ENCODE measurements at regions not wholly inside any gene's neighbourhood (a gene's known extent, or its start where the extent isn't known, plus 50 kb on each side); places are given as distances from the start of the nearest gene placed in this dataset.

GRCh38 chr6:132887204-132887603 lies 72.8 kb downstream of the RPS12 start:
- Histone ChIP-seq H4K20me1 (replicated peaks; ENCODE audit: control insufficient read depth, extremely low read depth, insufficient read depth, low read length) (no peaks in the 10 kb centered on the region), H3K27me3 (ENCODE audit: control insufficient read depth in 2 of 2, insufficient read depth in 2 of 2, low read length in 2 of 2) (no peaks in the 10 kb centered on the region), H3K4me3 (replicated peaks in 1 of 3; ENCODE audit: insufficient read depth in 1 of 3, low read depth in 1 of 3, low read length in 3 of 3) (no peak overlapping the region), H3K79me2 (ENCODE audit: control insufficient read depth, insufficient read depth, low read length) (no peaks in the 10 kb centered on the region), H3K27ac (ENCODE audit: insufficient read depth, low read depth, low read length) (no peak overlapping the region), H3K9ac (replicated peaks; ENCODE audit: extremely low read depth, insufficient read depth, low read length) (no peak overlapping the region), H3K4me1 (ENCODE audit: control insufficient read depth, extremely low read depth, insufficient read depth, low read length) (no peaks in the 10 kb centered on the region), H2AFZ (ENCODE audit: low read depth, low read length) (no peak overlapping the region), H3K4me2 (ENCODE audit: insufficient read depth, low read length) (no peak overlapping the region), H3K9me3 (replicated peaks; ENCODE audit: control insufficient read depth, insufficient read depth, low read length) (no peaks in the 10 kb centered on the region), H3K36me3 (ENCODE audit: control insufficient read depth in 2 of 2, extremely low read depth in 1 of 2, insufficient read depth in 2 of 2, low read length in 2 of 2) (no peaks in the 10 kb centered on the region), H3K9me1 (replicated peaks; ENCODE audit: control insufficient read depth, extremely low read depth, insufficient read depth, low read length) (no peaks in the 10 kb centered on the region)
- dilution Hi-C loops (cut with MboI; ENCODE audit: extremely low pct_ligation_motif_present, low sequenced_read_pairs) (no loop called here), intact Hi-C loops (cut with micrococcal nuclease) (no loop called here)
- ChIA-PET POLR2A (no interaction called here), CTCF (no interaction called here)
- no TSS peak for BruUV-seq (replicated peaks)
- FAIRE-seq: no peak
- DNase-seq (ENCODE audit: low read depth, low spot score): no peak
- TF ChIP-seq FOS (IDR thresholded peaks at IDR 0.05; ENCODE audit: borderline replicate concordance, insufficient read depth, low read length) (no peak), POLR2AphosphoS5 (IDR thresholded peaks at IDR 0.05; ENCODE audit: insufficient read depth, low read depth, low read length) (no peak), POLR2A (IDR thresholded peaks at IDR 0.05; ENCODE audit: low read depth, low read length) (no peak), GATA2 (IDR thresholded peaks at IDR 0.05; ENCODE audit: insufficient read depth, insufficient read length, low read depth, low read length) (no peak), JUN (IDR thresholded peaks at IDR 0.05; ENCODE audit: borderline replicate concordance, insufficient read depth, insufficient read length, low read depth) (no peak)

- dilution Hi-C loops (cut with MboI; ENCODE audit: extremely low pct_ligation_motif_present, low sequenced_read_pairs): no loop called here
- CTCF ChIA-PET: no interaction called here
- Histone ChIP-seq H3K4me1 (ENCODE audit: control insufficient read depth, extremely low read depth, insufficient read depth, low read length) (no peaks in the 10 kb centered on the region), H3K9ac (replicated peaks; ENCODE audit: extremely low read depth, insufficient read depth, low read length) (no peak overlapping the region), H3K4me2 (ENCODE audit: insufficient read depth, low read length) (no peak overlapping the region), H3K4me3 (replicated peaks in 1 of 3; ENCODE audit: insufficient read depth in 1 of 3, low read depth in 1 of 3, low read length in 3 of 3) (no peak overlapping the region), H4K20me1 (replicated peaks; ENCODE audit: control insufficient read depth, extremely low read depth, insufficient read depth, low read length) (no peaks in the 10 kb centered on the region), H3K79me2 (ENCODE audit: control insufficient read depth, insufficient read depth, low read length) (no peaks in the 10 kb centered on the region), H3K9me1 (replicated peaks; ENCODE audit: control insufficient read depth, extremely low read depth, insufficient read depth, low read length) (no peaks in the 10 kb centered on the region), H3K36me3 (ENCODE audit: control insufficient read depth in 2 of 2, extremely low read depth in 1 of 2, insufficient read depth in 2 of 2, low read length in 2 of 2) (no peaks in the 10 kb centered on the region), H3K27me3 (ENCODE audit: control insufficient read depth in 2 of 2, insufficient read depth in 2 of 2, low read length in 2 of 2) (no peaks in the 10 kb centered on the region), H3K9me3 (replicated peaks; ENCODE audit: control insufficient read depth, insufficient read depth, low read length) (no peaks in the 10 kb centered on the region), H2AFZ (ENCODE audit: low read depth, low read length) (no peak overlapping the region), H3K27ac (ENCODE audit: insufficient read depth, low read depth, low read length) (no peak overlapping the region)
- DNase-seq (ENCODE audit: low read depth, low spot score): no peak
- no peak for FAIRE-seq
- no TSS peak for BruUV-seq (replicated peaks)
- intact Hi-C loops (cut with micrococcal nuclease): no loop called here
- no peak for TF ChIP-seq MYC (IDR thresholded peaks at IDR 0.05; ENCODE audit: low read depth, low read length)
- no peak for TF ChIP-seq POLR2A (IDR thresholded peaks at IDR 0.05; ENCODE audit: low read depth, low read length)
- TF ChIP-seq JUN (IDR thresholded peaks at IDR 0.05; ENCODE audit: borderline replicate concordance, insufficient read depth, insufficient read length, low read depth): no peak
- no peak for TF ChIP-seq EZH2 (IDR thresholded peaks at IDR 0.05; ENCODE audit: borderline replicate concordance, low read depth, low read length, severe bottlenecking)
- no peak for TF ChIP-seq FOS (IDR thresholded peaks at IDR 0.05; ENCODE audit: borderline replicate concordance, insufficient read depth, low read length)
- TF ChIP-seq POLR2AphosphoS5 (IDR thresholded peaks at IDR 0.05; ENCODE audit: insufficient read depth, low read depth, low read length): no peak
- no peak for TF ChIP-seq MAX (IDR thresholded peaks at IDR 0.05; ENCODE audit: insufficient read depth, insufficient read length)
- no peak for TF ChIP-seq CTCF (IDR thresholded peaks at IDR 0.05; ENCODE audit: extremely low read depth in 1 of 2, insufficient read depth in 1 of 2, low read depth in 1 of 2, low read length in 2 of 2)
- no peak for TF ChIP-seq GATA2 (IDR thresholded peaks at IDR 0.05; ENCODE audit: insufficient read depth, insufficient read length, low read depth, low read length)
- POLR2A ChIA-PET: no interaction called here
These were observed 74.3 kb downstream of the RPS12 start for GRCh38 chr6:132888701-132889100.

Measured in endothelial cell of umbilical vein (primary cell).